GM21529 (cell line): ENCODE measurements at regions not wholly inside any gene's neighbourhood (a gene's known extent, or its start where the extent isn't known, plus 50 kb on each side); places are given as distances from the start of the nearest gene placed in this dataset.
"Not testable (repeated sequence)": the region's sequence is repeated elsewhere in the genome, so short reads cannot be mapped to it uniquely, and the experiment has no call there.

ENCODE experiments used
- ATAC-seq: cut with Tn5 transposase; IDR thresholded peaks from one replicate; pipeline ENCODE4 v1.9.1; 2021; ENCODE audit not compliant: unreplicated experiment

DNA sequence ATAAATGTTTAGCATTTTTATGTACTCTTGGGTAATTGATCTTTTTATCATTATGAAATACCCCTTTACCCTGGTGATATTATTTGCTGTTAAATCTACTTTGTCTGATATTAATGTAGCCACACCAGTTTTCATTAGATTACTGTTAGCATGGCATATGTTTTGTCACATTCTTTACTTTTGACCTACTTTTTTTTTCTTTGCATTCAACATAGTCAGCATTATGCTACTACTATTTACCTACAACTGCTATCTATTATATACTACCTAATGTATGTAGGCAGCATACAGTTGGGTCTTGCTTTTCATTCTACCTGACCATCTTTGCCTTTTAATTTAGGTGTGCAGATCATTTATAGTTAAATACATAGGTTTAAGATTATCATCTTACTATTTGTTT, 1429.6 kb upstream of the ALCAM start:
- no peak for ATAC-seq

DNA sequence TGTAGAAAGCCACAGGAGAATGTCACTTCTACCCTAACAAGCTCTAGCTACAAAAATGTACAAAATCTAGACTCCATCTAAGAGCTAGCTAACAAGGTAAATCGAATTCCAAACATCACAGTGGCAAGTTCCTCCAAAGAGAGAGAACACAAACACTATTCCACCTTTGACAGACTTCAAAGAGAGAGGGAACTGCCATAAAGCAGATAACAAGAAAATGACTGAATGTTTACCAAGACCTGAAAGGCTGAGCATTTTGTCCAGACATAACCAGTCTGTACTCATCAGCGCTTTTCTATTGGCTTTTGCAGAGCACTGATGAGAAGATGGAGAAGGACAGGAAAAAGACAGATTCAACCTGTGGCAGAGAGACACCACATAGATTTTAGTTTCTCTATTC, 1419.6 kb upstream of the ALCAM start:
- no peak for ATAC-seq

DNA sequence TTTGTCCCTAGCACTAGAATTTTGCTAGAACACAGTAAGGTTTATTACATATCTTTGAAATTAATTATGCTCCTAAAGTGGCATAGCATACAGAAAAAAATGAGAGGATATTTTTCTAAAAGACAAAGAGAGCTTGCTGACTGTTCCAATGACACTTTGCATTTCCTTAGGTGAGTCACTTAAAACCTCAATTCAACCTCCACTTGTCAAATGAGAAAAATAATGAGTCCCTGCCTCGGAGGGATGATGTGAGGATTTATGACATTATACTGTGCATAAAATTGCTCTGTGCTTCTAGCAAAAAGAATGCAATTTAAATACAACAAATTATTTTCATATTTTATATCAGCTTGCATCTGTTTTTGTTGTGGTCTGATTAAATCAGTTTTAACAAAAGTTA, 1417.0 kb upstream of the ALCAM start:
- no peak for ATAC-seq

DNA sequence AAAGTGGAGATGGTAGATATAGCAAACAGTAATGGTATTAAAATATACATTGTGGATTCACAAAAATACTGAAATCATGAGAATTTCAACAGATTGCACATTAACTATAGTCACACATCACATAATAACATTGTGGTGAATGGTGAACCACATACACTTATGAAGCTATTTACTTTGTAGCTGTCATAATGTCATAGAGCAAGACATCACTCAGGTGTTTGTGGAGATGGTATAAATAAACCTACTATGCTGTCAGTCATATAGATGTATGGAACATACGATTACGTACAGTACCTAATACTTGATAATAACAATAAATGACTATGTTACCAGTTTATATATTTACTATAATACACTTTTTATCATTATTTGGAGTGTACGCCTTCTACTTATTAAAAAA, 1416.0 kb upstream of the ALCAM start:
- ATAC-seq, result no peak

DNA sequence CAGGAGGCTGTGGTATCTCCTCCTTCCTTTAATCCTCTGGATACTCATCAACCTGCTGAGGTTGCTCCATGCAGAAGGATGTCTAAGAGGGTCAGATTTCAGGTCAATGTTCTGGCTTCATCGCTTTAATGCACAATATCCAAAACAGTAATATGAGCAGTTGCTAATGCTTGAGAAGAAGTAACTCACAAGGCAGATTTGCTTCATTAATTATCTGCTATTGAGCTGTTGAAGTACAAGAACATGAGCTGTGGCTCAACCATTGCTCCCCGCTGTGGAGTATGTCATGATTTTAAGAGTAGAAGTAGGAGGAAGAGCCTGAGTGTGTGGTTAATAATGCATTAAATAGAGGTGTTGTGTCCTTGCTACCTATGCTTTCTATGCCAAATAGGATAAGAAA, 1412.9 kb upstream of the ALCAM start:
- no peak for ATAC-seq

DNA sequence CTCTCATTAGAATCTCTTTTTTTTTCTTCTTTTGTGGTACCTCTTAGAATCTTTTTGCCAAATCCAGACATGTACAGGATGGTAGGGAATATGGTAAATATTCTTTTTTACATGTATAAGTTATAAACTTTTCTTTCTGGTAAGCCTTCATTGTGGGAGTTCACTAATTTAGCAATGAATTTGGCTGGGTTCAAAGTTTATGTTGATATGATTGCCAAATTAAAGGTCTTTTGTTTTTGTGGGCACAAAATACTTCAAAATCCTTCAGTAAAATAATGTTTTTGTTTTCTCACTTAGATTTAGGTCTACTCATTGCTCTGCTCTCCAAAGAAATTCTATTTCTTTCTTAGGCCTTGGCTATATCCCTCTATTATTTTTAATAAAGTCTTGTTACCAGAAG, 1405.9 kb upstream of the ALCAM start:
- ATAC-seq, result no peak

DNA sequence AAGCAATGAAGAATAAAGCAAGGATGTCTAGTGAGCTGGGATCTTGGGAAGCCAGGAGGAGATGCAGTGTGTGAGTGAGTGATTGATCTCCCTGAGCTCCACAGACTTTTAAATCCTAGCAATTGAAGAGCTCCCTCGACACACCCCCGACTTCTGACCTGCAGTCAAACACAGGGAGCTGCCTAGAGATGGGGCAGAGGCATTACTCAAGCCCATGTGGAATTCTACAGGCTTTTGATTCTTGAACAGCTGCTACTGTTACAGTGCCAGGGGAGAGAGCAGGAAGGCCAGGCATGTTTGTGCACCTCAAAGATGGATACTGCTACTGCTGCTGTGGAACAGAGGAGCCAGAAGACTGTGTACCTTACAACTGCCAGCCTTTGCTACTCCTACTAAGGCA, 1403.1 kb upstream of the ALCAM start:
- no peak for ATAC-seq

DNA sequence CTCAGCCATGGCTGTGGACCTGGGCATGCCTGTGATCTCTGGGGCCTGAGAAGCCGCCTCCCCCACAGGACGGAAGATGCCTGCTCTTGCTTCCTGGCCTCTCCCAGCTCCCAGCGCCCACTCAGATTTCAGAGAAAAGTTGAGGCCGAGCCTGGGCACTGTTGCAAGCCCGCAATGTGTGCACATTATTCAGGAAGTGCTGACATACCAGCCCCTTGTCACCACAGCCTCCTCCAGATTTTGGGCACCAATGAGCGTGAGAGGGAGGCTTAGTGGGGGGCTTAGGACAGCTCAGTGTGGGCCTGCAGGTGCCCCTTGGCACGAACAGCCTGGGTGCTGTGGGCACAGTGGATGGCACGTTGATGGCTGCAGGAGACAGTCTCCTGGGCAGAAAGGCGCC, 1400.9 kb upstream of the ALCAM start:
- ATAC-seq, result no peak

DNA sequence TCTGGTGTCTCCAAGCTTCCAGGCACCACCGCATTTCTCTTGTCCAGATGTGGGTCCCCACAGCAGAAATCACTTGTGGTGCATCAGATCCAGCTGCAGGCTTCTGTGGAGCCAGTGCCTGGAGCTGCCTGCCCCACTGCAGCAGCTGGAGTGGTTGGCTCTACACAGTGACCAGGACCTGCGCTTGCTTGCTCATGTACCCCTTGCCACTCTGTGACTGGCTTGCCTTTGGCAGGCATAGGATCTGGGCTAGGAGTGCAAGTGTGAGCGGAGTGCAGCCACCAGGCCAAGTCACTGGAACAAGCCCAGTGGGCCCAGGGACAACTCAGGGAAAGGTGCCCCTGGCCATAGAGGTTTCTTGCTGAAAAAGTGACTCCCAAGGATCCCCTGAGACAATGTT, 1400.0 kb upstream of the ALCAM start:
- ATAC-seq, result no peak

DNA sequence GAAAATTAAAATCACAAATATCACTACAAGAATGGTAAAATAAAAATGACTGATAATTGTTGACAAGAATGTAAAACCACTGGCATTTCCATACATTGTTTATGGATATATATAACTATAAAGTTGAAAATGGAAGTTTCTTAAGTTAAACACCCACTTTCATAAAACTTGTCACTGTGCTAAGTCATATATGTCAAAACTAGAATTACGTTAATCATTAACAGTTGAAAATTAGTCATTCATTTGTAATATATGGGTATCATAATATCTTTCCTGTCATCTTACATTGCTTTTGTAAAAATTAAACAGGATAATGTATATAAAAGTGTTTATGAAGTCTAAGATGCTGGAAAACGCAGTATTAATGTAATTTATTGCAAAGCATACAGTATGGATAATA, 1398.6 kb upstream of the ALCAM start:
- peak; percentile 51 for ATAC-seq

DNA sequence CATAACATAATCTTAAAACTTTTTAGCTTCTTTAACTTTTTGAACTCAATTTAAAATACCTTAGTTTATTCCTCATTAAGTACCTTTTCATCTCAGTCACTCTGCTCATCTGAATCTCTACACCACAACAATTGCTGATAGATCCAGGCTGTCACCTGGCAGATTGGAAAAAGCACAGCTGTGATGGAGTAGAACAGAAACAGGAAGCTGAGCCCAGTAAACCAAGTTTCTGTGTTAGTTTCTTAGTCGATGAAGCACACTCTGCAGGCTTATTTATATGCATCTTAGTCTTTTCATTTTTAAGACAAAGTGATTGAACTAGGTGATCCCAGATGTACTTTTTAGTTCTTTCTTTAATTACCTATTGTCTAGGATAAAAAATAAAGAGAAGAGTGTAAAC, 1398.0 kb upstream of the ALCAM start:
- peak; percentile 75 for ATAC-seq

DNA sequence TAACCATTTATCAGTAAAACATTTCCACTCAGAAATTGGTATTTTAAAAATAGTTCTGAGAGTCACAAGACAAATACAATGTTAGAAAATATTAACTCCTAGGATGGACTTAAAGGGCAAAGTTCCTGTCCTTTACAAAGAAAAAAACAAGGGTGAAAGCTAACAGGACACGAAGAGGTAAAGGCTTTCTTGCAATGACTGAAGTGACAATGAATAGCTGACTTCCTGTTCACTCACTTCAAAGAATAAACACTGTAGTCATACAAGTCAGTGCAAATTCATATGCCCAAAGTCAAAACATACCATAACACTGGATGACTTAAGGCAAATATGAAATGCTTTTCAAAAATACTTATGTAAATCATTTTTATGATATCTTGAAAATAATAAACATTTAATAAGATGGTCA, 1389.8 kb upstream of the ALCAM start:
- ATAC-seq, result peak; percentile 89

DNA sequence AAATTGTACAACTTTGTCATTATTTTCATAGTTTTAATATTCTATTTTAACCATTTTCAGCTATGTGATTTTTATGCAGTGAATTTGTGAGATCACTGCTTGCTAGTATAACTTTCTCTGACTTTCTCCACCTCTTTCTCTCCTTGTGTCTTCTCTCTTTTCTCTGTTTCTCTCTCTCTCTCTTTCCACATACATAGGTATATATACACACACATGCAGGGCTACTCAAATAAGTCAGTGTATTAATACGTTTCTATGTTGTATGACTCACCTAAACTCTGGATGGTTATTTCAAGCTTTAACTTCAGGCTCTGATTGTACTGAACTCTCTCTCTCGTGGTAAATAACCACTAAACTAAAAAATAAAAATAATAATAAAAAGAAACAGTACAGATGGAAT, 1389.3 kb upstream of the ALCAM start:
- no peak for ATAC-seq

DNA sequence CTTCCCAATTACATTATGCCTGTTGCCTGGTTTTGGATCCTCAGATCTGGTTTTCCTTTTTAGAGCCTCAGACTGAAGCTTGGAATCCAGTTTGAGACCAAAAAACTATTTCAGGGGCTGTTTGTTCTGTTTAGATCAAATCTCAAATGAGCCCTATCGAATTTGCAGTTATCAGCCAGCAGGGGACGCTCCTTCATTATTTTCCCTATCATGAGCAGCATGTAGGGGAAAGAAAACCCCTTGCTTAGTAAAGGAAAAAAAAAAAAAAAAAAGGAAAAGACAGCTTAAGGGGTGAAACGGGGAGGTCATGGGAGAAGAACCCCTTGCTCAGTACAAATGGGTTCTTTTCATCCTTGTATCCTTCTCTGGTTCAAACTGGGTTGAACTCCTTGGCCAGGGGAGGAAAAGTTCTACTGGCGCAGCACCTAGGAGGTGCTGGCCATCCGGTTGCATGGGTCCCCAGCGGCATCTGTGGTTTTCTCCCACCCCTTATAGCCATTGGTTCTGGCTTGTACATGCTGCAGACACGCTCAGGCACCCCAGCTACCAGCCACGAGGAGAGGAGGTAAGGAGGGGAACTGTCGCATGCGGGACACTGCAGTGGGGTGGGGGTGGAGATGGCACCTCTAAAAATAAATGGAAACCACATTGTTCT, 1375.1 kb upstream of the ALCAM start:
- ATAC-seq, result no peak

DNA sequence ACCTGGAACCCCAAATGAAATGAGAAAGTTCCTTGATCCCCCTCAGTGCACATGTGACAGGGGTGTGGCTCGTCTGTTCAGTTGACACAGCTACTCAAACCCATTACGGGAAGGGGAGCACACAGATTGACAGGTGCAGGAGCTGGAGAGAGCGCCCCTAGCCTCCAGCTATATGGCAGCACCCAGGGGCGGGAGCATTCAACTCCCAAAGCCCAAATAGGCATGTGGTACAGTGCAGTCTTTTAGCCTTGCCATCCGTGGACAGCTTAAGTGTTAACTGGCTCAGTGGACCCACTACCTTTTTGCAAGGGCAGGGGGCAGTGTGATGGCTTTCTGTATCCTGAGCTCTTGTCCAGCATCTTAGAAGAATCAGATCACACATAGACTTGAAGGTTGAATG, 1374.2 kb upstream of the ALCAM start:
- no peak for ATAC-seq

DNA sequence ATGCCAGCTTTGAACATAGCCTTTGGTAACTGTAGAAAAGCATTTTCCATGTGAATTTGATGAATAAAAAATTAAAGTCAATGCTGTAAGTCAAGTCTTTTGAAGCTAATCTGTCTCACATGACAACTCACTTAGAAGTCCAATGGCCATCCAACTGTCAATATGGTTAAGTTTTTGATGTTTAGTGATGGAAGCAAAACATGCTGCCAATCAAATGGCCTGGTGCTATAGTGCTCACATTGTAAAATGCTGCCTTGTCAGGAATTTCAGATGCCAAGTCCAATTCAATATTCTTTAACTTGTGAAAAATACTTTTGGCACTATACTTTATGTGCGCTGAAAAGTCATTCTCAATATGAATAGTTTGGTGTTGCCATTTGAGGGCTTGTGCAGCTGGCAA, 1361.8 kb upstream of the ALCAM start:
- ATAC-seq, result no peak

DNA sequence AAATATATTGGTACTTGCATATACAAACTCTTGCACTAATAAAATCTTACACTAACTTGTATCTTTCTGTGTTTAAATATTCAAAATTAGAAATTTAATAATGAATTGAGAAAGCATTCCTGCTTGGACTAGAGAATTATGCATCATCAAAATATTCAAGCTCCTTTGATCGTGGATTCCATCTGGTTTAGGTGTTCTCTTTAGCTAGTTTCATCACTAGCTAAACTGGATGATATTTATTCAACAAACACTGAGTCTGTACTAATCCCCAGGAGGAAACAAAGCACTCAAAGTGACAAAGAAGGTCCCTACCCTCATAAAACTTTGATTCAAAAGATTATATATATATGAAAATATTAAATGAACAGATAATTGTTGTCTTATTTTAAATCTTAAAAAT, 1360.9 kb upstream of the ALCAM start:
- no peak for ATAC-seq

DNA sequence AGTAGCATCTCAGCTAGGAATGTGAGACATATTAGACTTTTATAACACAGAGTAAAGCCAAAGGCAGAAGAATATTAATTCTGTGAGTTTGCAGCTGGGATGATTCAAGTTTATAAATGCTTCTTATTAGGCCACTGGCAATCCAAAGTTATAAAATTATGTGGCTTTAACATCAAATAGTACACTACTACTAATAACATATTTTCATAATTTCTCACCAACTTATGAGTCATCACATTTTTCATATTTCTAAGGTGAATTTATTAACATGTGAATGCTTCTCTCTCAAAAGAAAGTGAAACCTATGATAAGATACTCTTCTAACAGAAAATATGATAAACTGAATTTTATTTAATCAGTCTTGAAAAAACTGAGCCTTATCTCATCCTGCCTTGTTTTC, 1348.2 kb upstream of the ALCAM start:
- ATAC-seq, result no peak

DNA sequence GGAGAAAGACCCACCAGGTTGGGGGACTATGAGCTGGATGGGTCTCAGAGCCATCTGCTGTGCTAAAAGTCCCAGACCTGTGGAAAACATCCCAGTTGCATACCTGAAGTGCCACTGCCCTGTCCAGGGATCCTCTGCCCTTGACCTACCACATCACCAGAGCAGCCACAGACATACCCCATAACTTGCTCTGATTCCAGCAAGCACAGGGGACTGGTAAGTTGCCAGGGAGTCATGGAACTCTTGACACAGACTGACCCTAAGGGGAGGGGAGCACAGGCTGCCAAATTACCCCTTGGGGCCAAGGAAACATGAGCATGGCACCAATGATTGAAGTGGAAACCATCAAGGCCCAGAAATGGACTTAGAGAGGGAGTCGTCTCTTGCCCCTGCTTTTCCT, 1335.1 kb upstream of the ALCAM start:
- no peak for ATAC-seq

DNA sequence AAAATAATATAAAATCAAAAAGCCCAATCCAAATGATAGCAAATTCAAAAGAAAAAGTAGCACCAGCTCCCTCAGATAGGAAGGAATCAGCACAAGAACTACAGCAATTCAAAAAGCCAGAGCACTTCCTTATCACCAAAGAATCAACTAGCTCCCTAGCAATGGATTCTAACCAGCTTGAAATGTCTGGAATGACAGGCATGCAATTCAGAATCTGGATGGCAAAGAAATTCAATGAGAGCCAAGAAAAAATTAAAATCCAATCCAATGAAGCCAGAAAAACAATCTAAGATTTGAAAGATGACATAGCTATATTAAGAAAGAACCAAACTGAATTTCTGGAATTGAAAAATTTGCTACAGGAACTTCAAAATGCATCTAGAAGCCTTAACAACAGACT, 1334.4 kb upstream of the ALCAM start:
- no peak for ATAC-seq

DNA sequence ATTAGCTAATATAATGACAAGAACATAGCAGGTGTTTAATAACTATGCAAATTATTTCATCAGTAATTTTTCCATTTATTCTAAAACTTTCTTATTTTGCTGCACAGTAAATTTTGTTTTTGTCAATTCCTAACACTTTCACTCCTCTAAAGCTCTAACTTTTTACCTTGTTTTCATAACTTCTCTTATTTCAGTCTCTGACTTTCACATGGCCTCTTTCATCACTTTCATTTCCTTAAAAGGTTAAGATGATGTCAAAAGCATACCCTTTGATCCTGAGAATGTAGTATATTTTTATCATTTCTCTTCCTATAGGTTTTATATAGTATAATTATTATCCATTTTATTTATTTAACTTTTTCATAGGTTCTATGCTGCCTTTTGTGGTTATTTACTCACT, 1325.8 kb upstream of the ALCAM start:
- ATAC-seq, result peak; percentile 67

DNA sequence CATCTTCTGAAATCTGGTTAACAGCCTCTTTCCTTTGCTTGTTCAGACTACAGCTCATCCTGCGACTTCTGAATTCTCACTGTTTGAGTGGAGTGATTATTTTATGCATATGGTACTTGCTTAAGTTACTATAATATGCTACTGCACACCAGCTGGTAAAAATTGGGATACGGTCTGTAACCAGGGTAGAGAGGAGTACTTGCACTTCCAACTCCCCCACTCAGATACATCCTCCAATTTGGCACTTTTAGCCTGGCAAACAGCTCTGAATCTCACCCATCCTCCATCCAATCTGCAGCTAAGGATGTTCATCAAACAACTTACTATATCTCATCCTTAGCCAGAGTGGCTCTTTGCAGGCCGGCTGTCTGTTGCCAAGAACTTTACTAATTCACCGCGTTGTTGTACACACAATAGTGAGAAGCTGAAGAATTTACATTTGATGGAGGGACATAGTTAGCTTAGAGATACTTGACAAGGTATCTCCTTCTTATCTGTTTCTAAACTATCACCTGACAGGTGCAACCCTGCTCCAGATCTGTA, 1323.6 kb upstream of the ALCAM start:
- not testable (repeated sequence) for ATAC-seq

DNA sequence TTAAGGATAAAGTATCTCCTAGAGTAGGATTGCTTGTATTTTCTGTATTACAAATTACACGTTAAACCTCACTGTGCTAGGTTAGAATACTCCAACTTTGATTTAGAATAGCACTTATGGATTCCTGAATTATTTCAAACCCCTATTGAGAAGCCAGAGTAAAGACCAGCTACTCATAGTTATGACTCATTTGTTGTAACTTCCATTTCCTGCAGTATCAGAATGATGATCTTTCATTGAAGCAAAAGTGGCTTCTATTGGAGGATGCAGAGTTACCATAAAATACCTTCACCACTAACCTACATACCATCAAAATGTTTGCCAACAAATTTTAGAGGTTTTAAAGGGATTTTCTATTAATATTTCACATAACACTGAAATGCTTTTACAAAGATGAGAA, 1322.7 kb upstream of the ALCAM start:
- no peak for ATAC-seq
